ENCODE measurements at regions not wholly inside any gene's neighbourhood (a gene's known extent, or its start where the extent isn't known, plus 50 kb on each side); places are given as distances from the start of the nearest gene placed in this dataset.

DNA sequence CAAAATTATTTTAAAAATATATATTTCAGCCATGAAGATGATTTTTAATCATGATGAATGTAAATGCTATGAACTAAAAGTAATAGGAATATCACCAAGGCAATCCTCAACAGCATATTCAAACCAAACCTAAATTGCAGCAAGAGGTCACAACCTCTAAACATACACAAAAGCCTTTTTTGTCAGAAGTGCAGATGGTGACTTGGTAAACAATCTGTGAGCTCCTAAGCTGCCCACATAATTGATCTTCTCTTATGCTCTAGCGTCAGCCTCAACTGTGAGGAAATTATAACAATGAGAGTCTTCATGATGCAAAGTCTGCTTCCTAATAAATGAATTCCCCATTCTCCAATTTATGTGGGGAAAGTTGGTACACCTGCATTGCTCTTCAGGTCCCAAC lies 113.2 kb downstream of the TSN start:
- no peak overlapping the region for H3K4me3 Mint-ChIP-seq (ENCODE audit: unreplicated experiment)
- TF ChIP-seq, protein P1, sequence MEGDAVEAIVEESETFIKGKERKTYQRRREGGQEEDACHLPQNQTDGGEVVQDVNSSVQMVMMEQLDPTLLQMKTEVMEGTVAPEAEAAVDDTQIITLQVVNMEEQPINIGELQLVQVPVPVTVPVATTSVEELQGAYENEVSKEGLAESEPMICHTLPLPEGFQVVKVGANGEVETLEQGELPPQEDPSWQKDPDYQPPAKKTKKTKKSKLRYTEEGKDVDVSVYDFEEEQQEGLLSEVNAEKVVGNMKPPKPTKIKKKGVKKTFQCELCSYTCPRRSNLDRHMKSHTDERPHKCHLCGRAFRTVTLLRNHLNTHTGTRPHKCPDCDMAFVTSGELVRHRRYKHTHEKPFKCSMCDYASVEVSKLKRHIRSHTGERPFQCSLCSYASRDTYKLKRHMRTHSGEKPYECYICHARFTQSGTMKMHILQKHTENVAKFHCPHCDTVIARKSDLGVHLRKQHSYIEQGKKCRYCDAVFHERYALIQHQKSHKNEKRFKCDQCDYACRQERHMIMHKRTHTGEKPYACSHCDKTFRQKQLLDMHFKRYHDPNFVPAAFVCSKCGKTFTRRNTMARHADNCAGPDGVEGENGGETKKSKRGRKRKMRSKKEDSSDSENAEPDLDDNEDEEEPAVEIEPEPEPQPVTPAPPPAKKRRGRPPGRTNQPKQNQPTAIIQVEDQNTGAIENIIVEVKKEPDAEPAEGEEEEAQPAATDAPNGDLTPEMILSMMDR (IDR thresholded peaks at IDR 0.05): no peak
- no peaks in the 10 kb centered on the region for H3K9me3 Mint-ChIP-seq (ENCODE audit: unreplicated experiment)
- DNase-seq (ENCODE audit: extremely low spot score, unreplicated experiment): no peak
- no peak overlapping the region for H3K27ac Mint-ChIP-seq (ENCODE audit: unreplicated experiment)
- H3K4me1 Mint-ChIP-seq (ENCODE audit: unreplicated experiment): no peaks in the 10 kb centered on the region
- no peaks in the 10 kb centered on the region for H3K36me3 Mint-ChIP-seq (ENCODE audit: unreplicated experiment)
- H3K27me3 Mint-ChIP-seq (ENCODE audit: unreplicated experiment): peaks cover 16% of the 10 kb centered on the region

DNA sequence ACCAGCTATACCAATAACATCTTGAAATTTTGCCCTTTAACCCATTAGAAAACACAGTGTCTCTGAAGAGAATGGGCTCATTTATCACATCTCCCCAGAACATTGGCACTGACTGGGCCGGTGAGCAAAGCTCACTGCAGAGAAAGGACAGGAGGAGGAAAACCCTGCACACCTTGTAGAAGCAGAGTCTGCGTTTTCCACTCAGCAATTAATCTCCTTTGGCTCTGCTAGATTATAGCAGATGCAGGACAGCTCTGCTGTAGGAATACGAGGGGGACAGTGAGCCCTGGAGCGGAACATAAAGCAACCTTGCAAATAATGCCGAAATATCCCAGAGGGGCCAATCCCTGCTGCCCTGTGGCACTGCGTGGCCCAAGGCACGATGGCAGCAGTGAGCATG lies 113.9 kb downstream of the TSN start:
- Mint-ChIP-seq H3K36me3 (ENCODE audit: unreplicated experiment) (no peaks in the 10 kb centered on the region), H3K4me1 (ENCODE audit: unreplicated experiment) (no peaks in the 10 kb centered on the region), H3K9me3 (ENCODE audit: unreplicated experiment) (no peaks in the 10 kb centered on the region), H3K27ac (ENCODE audit: unreplicated experiment) (no peak overlapping the region), H3K27me3 (ENCODE audit: unreplicated experiment) (peaks cover 16% of the 10 kb centered on the region), H3K4me3 (ENCODE audit: unreplicated experiment) (no peak overlapping the region)
- no peak for DNase-seq (ENCODE audit: extremely low spot score, unreplicated experiment)
- TF ChIP-seq, protein P1 (IDR thresholded peaks at IDR 0.05): no peak

GRCh38 chr2:121869873-121870272 lies 114.4 kb downstream of the TSN start:
- H3K4me3 Mint-ChIP-seq (ENCODE audit: unreplicated experiment): no peak overlapping the region
- TF ChIP-seq, protein P1 (IDR thresholded peaks at IDR 0.05): no peak
- no peaks in the 10 kb centered on the region for H3K9me3 Mint-ChIP-seq (ENCODE audit: unreplicated experiment)
- no peaks in the 10 kb centered on the region for H3K4me1 Mint-ChIP-seq (ENCODE audit: unreplicated experiment)
- no peak overlapping the region for H3K27ac Mint-ChIP-seq (ENCODE audit: unreplicated experiment)
- H3K36me3 Mint-ChIP-seq (ENCODE audit: unreplicated experiment): no peaks in the 10 kb centered on the region
- peaks cover 16% of the 10 kb centered on the region for H3K27me3 Mint-ChIP-seq (ENCODE audit: unreplicated experiment)
- no peak for DNase-seq (ENCODE audit: extremely low spot score, unreplicated experiment)

GRCh38 chr2:121872651-121873050 lies 117.2 kb downstream of the TSN start:
- H3K27ac Mint-ChIP-seq (ENCODE audit: unreplicated experiment): no peak overlapping the region

DNA sequence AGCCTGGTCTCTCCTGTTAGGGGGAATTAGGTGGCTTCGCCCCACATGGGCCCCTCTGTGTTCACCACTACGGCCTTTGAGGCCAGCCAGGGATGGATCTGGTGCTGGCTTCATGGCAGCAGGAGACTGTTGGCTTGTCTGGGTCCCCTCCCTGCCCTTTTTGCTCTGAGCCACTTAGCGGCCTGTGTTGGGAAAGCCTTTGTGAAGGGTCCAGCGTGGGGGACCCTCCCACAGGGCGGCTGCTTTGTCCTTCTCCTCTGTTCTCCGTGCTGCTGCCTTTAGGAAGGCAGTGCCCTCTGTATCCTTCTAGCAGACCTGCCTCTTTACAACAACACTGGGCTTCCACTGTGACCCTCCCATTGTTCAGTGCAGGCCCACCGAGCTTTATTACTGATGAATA lies 118.4 kb downstream of the TSN start:
- TF ChIP-seq, protein P1 (IDR thresholded peaks at IDR 0.05): no peak
- no peaks in the 10 kb centered on the region for H3K4me1 Mint-ChIP-seq (ENCODE audit: unreplicated experiment)
- no peak overlapping the region for H3K27ac Mint-ChIP-seq (ENCODE audit: unreplicated experiment)
- no peak for DNase-seq (ENCODE audit: extremely low spot score, unreplicated experiment)
- peaks cover 26% of the 10 kb centered on the region for H3K27me3 Mint-ChIP-seq (ENCODE audit: unreplicated experiment)
- no peak overlapping the region for H3K4me3 Mint-ChIP-seq (ENCODE audit: unreplicated experiment)
- H3K36me3 Mint-ChIP-seq (ENCODE audit: unreplicated experiment): no peaks in the 10 kb centered on the region
- peaks cover 7% of the 10 kb centered on the region for H3K9me3 Mint-ChIP-seq (ENCODE audit: unreplicated experiment)

More at GRCh38 chr2:121872651-121873050, 117.2 kb downstream of the TSN start:
- no peaks in the 10 kb centered on the region for H3K9me3 Mint-ChIP-seq (ENCODE audit: unreplicated experiment)
- peaks cover 21% of the 10 kb centered on the region for H3K27me3 Mint-ChIP-seq (ENCODE audit: unreplicated experiment)
- H3K4me3 Mint-ChIP-seq (ENCODE audit: unreplicated experiment): no peak overlapping the region
- no peaks in the 10 kb centered on the region for H3K36me3 Mint-ChIP-seq (ENCODE audit: unreplicated experiment)
- H3K4me1 Mint-ChIP-seq (ENCODE audit: unreplicated experiment): no peaks in the 10 kb centered on the region
- TF ChIP-seq, protein P1 (IDR thresholded peaks at IDR 0.05): no peak
- DNase-seq (ENCODE audit: extremely low spot score, unreplicated experiment): no peak

Data from osteocyte (in vitro differentiated cells).